GM12872 (cell line): ENCODE measurements at regions not wholly inside any gene's neighbourhood (a gene's known extent, or its start where the extent isn't known, plus 50 kb on each side); places are given as distances from the start of the nearest gene placed in this dataset.

Source experiments
- CTCF ChIP-seq: IDR thresholded peaks from 3 replicates; pipeline ENCODE4 v1.5.1; 2011; ENCODE audit warnings: low read depth, mild to moderate bottlenecking, low read length, moderate library complexity; ENCODE audit not compliant: insufficient read depth

- no peak for TF ChIP-seq CTCF
Measured at GRCh38 chr20:40468759-40469158, 220.3 kb downstream of the MAFB start.

- TF ChIP-seq CTCF, result no peak
Measured at GRCh38 chr20:40467703-40468411, 221.2 kb downstream of the MAFB start.

- no peak for TF ChIP-seq CTCF
Measured at GRCh38 chr20:40467067-40467466, 222.0 kb downstream of the MAFB start.

- TF ChIP-seq CTCF, result no peak
Measured at GRCh38 chr20:40464731-40465208, 224.3 kb downstream of the MAFB start.

GRCh38 chr20:40463171-40463570 lies 225.9 kb downstream of the MAFB start:
- TF ChIP-seq CTCF, result no peak

GRCh38 chr20:40462566-40462965 lies 226.5 kb downstream of the MAFB start:
- TF ChIP-seq CTCF, result no peak

- TF ChIP-seq CTCF, result no peak
Measured at GRCh38 chr20:40459299-40459698, 229.7 kb downstream of the MAFB start.
